ENCODE measurements at regions not wholly inside any gene's neighbourhood (a gene's known extent, or its start where the extent isn't known, plus 50 kb on each side); places are given as distances from the start of the nearest gene placed in this dataset.

DNA sequence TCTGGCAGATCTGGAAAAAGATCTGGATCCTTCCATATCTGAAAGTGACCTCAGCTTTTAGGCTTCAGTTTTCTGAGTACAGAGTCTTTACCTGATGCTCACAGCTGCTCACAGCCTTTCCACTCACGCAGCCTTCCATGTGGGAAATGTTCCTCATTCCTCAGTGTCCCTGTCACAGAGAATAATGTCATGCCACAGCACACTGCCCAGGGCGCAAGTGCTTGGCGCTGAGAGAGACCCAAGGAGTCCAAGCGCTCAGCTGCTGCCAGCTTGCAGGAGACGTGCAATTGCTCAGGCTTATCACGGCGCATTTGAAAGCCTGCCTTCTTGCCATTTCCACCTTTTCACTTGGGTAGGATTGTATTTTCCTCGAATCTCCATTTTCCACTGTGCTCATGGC, 271.9 kb upstream of the MKI67 start:
- Histone ChIP-seq H3K27me3 (ENCODE audit: insufficient read depth, low read depth, low read length) (no peaks in the 10 kb centered on the region), H2AFZ (ENCODE audit: low read depth, low read length) (no peak overlapping the region), H3K36me3 (ENCODE audit: insufficient read depth, low read length) (no peaks in the 10 kb centered on the region), H4K20me1 (ENCODE audit: insufficient read depth) (no peaks in the 10 kb centered on the region), H3K9me2 (ENCODE audit: insufficient read depth, low read length) (no peaks in the 10 kb centered on the region), H3K9ac (ENCODE audit: low read length) (no peak overlapping the region), H3F3A (ENCODE audit: insufficient read depth, low read length, poor library complexity, severe bottlenecking) (no peaks in the 10 kb centered on the region), H3K4me2 (ENCODE audit: low read length) (no peak overlapping the region), H3K27ac (ENCODE audit: low read length) (no peak overlapping the region), H3K4me3 (ENCODE audit: low read length) (no peak overlapping the region), H3K79me2 (replicated peaks; ENCODE audit: insufficient read depth, low read length) (no peaks in the 10 kb centered on the region), H3K9me3 (ENCODE audit: low read length) (peaks cover 3% of the 10 kb centered on the region)
- TF ChIP-seq RAD21 (conservative IDR thresholded peaks at IDR 0.05) (no peak), TAF1 (IDR thresholded peaks at IDR 0.05; ENCODE audit: low read depth) (no peak), EZH2 (IDR thresholded peaks at IDR 0.05; ENCODE audit: borderline replicate concordance, insufficient read depth, low read length, poor library complexity, severe bottlenecking) (no peak), REST (IDR thresholded peaks at IDR 0.05; ENCODE audit: borderline replicate concordance) (no peak), POLR2AphosphoS5 (IDR thresholded peaks at IDR 0.05) (no peak), SMC3 (conservative IDR thresholded peaks at IDR 0.05; ENCODE audit: poor library complexity) (no peak), MXI1 (conservative IDR thresholded peaks at IDR 0.05; ENCODE audit: poor library complexity, severe bottlenecking) (no peak), CTCF (IDR thresholded peaks at IDR 0.05; ENCODE audit: poor library complexity, severe bottlenecking) (no peak), EP300 (conservative IDR thresholded peaks at IDR 0.05; ENCODE audit: poor library complexity, severe bottlenecking) (no peak)

GRCh38 chr10:128398999-128399398, 272.8 kb upstream of the MKI67 start:
- TF ChIP-seq CTCF (IDR thresholded peaks at IDR 0.05; ENCODE audit: poor library complexity, severe bottlenecking) (no peak), RAD21 (conservative IDR thresholded peaks at IDR 0.05) (no peak), EP300 (conservative IDR thresholded peaks at IDR 0.05; ENCODE audit: poor library complexity, severe bottlenecking) (no peak)
- Histone ChIP-seq H3F3A (ENCODE audit: insufficient read depth, low read length, poor library complexity, severe bottlenecking) (no peaks in the 10 kb centered on the region), H2AFZ (ENCODE audit: low read depth, low read length) (no peak overlapping the region)

More at GRCh38 chr10:128398999-128399398, 272.8 kb upstream of the MKI67 start:
- Histone ChIP-seq H3K27me3 (ENCODE audit: insufficient read depth, low read depth, low read length) (no peaks in the 10 kb centered on the region), H3K79me2 (replicated peaks; ENCODE audit: insufficient read depth, low read length) (no peaks in the 10 kb centered on the region), H3K9me3 (ENCODE audit: low read length) (peaks cover 3% of the 10 kb centered on the region), H3K9me2 (ENCODE audit: insufficient read depth, low read length) (no peaks in the 10 kb centered on the region), H3K4me2 (ENCODE audit: low read length) (no peak overlapping the region), H4K20me1 (ENCODE audit: insufficient read depth) (no peaks in the 10 kb centered on the region), H3K4me3 (ENCODE audit: low read length) (no peak overlapping the region), H3K36me3 (ENCODE audit: insufficient read depth, low read length) (no peaks in the 10 kb centered on the region), H3K9ac (ENCODE audit: low read length) (no peak overlapping the region), H3K27ac (ENCODE audit: low read length) (no peak overlapping the region)
